Activated T-cell treated with anti-CD3 and anti-CD28 coated beads for 1 hour (primary cell): ENCODE measurements at regions not wholly inside any gene's neighbourhood (a gene's known extent, or its start where the extent isn't known, plus 50 kb on each side); places are given as distances from the start of the nearest gene placed in this dataset.
"Not testable (repeated sequence)": the region's sequence is repeated elsewhere in the genome, so short reads cannot be mapped to it uniquely, and the experiment has no call there.

Source experiments
- DNase-seq: peaks from one replicate; pipeline ENCODE4 v3.0.0-alpha.2; 2020; ENCODE audit warnings: low read depth

- DNase-seq = no peak
Observed at GRCh38 chr13:99774644-99775043, 196.9 kb downstream of the ZIC5 start.

GRCh38 chr13:99768986-99769385, 202.6 kb downstream of the ZIC5 start:
- DNase-seq = no peak

DNA sequence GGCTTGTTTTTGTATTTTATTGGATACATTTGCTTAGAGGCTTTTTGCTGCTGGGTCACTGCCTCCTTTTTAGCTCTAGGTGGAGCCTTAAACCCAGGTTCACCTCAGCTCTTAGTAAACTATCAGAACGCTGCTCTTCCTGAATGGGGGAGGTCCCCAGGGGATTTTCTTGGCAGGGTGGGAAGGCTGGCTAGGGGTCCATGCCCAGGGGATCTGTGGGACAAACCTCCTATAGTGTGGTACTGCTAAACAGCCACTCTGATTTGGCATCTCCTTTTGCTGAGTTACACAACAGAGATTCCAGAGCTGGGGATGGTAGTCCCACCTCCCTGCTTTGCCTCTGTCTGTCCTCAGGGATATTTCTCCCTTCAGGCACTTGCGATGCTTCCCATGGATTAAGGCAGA, 204.9 kb downstream of the ZIC5 start:
- no peak for DNase-seq

DNA sequence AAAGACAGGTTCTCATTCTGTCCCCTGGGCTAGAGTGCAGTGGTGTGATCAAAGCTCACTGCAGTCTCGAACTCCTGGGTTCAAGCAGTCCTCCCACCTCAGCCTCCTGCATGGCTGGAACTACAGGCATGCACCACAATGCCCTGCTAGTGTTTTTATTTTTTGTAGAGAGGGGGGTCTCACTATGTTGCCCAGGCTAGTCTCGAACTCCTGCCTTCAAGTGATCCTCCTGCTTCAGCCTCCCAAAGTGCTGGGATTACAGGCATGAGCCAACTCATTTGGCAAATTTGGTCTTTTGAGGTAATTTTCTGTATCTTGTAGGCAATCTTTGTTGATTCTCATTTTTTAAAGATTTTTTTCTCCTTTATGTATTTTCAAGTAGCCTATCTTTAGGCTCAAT, 205.7 kb downstream of the ZIC5 start:
- no peak for DNase-seq

DNA sequence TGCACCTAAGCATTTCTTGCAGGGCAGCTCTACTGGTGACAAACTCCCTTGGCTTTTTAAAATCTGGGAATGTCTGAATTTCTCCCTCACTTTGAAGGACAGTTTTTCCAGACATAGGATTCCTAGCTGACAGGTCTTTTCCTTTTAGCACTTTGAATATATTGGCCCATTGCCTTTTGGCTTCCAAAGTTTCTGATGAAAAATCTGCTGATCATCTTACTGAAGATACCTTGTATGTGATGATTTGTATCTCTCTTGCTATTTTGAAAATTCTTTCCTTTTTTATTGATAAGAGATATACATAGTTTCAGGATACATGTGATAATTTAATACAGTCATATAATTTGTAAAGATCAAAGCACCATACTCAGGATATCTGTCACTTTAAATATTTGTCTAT, 211.1 kb downstream of the ZIC5 start:
- no peak for DNase-seq

DNA sequence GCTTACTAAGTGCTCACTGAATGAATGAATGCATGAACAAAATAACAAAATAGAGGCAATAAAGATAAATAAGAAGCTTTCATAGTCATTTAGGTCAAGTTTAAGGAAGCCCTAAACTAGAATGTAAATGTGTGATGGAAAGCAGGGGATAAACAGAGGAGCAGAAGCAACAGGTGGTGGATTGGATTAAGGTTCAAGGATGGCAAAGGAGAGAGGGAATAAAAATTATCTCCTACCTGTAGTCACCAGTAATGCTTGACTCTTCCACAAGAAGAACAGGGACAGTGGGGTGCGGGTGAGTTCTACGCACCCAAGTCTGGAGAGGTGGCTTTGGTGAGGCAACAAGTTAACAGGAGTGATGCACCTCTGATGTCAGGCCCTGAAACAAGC, 212.4 kb downstream of the ZIC5 start:
- no peak for DNase-seq

- DNase-seq = no peak
Observed at GRCh38 chr13:99758460-99759162, 213.0 kb downstream of the ZIC5 start.

GRCh38 chr13:99757756-99758459, 213.7 kb downstream of the ZIC5 start:
- DNase-seq = no peak

DNA sequence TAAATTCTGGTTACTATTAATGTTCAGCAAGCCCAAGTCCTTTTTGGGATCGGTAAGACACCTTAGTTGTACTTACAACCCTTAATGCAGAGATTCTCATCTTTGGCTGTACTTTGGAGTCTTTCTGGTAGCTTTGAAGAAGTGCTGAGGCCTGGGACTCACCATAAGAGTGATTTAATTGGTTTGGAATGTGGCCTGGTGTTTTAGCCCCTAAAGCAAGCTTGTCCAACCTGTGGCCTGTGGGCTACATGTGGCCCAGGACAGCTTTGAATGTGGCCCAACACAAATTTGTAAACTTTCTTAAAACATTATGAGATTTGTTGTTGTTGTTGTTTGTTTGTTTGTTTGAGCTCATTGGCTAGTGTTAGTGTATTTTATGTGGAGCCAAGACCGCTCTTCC, 215.3 kb downstream of the ZIC5 start:
- no peak for DNase-seq

DNA sequence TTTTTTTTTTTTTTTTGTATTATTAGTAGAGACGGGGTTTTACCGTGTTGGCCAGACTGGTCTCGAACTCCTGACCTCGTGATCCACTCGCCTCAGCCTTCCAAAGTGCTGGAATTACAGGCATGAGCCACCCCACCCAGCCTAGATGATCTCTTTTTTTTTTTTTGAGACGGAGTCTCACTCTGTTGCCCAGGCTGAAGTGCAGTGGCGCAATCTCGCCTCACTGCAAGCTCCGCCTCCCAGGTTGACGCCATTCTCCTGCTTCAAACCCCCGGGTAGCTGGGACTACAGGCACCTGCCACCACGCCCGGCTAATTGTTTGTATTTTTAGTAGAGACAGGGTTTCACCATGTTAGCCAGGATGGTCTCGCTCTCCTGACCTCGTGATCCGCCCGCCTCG, 216.8 kb downstream of the ZIC5 start:
- DNase-seq = not testable (repeated sequence)

GRCh38 chr13:99752373-99752772, 219.2 kb downstream of the ZIC5 start:
- no peak for DNase-seq

DNA sequence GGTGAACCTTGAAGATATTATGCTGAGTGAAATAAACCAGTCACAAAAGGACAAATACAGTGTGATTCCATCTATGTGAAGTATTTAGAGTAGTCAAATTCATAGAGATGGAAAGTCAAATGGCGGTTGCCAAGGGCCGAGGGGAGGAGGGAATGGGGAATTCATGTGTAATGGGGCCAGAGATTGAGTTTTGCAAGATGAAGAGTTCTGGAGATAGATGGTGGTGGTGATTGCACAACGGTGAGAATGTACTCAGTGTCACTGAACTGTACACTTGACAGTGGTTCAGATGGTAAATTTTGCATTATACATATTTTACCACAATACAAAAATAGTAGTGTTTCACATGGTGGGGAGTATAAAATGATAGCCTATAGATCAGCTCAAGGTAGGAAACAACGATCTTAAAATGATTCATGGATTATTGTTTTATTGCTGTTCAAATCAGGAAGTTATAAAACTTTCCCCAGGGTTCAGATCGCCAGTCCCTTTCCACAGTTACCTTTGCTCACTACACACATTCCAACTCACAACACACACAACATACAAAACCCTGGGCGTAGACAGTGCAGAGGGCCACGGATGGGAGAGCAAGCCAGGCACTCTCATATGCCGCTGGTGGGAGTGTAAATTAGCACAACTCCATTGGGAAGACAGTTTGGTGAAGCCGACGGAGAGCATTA, 219.9 kb downstream of the ZIC5 start:
- no peak for DNase-seq

- no peak for DNase-seq
Observed at GRCh38 chr13:99750951-99751350, 220.6 kb downstream of the ZIC5 start.

- no peak for DNase-seq
Observed at GRCh38 chr13:99749271-99750019, 222.1 kb downstream of the ZIC5 start.

DNA sequence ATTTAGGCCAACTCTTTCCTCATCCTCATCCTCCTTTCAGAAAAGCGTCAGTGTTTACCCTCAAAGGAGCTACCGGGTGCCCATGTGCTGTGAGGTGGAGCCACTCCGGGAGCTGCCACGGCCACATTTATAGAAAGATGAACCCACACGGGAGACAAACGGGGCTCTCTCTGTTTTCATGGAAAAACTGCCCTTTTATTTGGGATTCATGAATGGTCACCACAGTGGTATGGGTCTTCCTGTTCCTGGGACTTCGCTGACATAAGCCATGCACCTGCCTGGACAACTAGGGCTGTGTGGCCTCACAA, 224.2 kb downstream of the ZIC5 start:
- no peak for DNase-seq

DNA sequence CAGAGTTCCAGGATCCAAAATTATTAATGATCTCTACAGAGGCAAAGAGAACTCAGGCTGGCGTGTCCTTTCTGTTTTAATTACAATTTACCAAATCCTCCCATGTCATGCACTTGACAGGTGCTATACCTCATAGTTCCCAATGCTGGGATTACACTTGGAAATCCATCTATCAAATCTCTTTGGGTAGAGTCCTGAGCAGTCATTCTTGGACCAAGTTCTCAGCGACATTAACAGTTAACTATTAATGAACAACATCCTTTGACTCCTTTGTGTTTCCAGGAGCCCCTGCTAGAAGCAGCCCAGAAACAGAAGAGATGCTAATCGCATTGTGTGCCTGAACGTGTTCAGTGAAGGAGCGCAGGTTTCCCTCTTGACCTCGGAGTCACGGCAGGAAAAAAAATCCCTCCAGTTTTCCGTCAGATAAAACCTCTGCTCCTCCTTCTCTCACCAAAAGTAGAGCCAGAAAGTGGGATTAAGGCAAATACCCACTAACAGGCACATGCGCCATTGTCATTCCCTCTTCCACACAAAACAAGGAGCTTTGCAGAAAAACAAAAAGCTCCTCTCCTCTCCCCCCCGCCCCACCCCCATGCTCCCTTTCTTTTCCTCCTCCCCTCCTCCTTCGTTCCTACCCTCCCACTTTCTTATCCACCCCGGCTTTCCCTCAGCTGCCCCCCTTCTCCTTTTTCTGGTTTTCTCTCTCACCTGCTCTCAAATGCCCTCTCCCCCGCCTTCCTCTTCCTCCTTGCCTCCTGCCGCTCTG, 224.7 kb downstream of the ZIC5 start:
- DNase-seq = no peak

DNA sequence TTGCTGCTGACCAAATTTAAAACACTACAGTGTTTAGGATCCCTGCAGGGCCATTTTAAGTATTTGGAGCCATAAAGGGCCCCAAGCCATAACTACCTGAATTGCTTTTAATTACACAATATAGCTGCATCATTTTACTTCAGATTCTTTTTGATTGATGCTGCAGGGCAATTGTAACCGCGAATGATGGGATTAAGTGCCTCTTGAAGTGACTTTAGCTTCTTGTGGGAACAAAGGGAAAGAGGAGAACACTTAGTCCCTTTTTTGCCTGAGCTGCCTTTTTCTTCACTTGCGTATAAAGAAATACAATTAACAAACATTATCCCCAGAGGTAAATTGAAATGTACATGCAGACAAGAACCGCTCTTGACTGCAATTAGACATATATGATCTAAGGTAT, 228.5 kb downstream of the ZIC5 start:
- no peak for DNase-seq

GRCh38 chr13:99741960-99742359, 229.6 kb downstream of the ZIC5 start:
- no peak for DNase-seq

DNA sequence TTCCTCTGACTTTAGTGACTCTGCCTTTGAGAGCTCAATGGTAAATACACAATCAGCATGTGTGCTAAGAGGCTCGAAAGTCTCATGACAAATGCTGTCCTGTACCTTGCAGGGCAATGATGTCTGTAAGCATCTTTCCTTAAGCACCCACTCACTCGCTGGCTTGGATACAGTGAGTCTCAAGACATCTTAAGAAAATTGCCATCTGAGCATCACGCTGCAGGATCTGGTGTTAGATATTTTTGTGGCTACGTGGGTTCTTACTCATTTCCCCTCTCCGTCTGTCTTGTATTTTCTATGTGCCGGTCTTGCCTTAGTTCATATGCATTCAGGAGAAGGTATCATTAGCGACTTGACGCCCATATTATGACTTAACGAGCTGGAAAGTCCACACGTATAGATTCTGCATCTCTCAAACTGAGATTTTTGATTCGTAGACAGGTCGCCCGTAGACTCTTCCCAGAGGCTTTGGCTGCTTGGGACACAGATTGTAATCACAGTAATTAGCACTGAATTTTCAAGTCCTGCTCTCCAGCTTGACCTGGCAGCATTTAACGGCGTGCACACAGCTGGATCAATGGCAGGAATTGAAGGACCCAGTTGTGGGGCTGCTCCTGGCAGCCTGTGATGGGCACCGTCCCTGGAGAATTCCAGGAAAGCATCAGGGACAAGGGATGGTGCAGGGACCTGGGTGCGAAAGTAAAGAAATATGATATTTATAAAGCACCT, 231.2 kb downstream of the ZIC5 start:
- DNase-seq = no peak

DNA sequence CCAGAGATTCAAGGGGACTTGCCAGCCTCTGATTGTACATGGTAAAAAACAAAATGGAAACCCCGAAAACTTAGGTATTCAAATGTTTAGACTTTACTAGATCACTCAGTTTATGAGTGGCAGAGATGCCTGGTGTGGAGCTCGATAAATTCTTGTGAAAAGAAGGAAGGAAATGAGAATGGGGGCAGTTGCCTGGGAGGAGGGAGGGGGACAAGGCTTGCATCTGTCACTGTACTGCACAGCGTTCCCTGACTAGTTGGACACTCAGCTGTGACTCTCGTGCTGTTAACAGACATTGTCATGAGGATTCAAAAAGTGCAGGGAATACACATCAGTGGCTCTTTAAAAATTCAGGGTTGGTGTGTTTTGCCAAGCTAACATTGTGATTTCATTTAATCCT, 232.9 kb downstream of the ZIC5 start:
- no peak for DNase-seq

DNA sequence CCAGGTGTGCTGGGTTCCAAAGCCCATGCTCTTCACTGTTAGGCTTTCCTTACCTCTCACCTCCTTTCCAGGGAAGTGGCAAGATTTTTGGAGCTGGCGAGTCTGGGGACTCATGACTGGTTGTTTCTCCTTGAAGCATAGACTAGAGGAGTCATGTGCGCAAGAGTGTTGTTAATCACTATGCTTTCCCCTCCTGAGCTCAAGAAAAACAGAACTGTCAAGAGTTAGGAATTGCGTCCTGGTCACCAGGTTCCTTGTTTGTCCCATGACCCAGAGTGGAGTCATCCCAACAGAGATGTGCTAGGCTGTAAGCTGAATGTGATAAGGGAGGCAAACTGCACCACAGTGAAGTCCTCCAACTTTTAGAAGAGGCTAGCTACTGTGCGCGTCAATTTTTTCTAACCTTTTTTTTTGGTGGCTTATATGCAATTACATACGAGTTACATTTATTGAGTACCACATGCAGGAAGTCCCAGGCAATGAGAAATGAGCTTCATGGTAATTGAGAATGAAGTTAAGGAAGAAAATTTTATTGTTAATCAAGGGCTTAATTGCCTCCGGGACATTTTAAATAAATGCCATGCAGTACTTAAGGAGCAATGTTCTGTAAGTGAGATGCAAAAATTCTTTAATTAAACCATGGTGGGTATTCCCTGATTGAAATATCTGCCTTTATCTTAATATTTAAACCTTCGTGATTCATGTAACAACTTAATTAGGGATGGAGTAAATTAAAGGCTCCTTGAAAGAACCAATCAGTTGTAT, 233.9 kb downstream of the ZIC5 start:
- no peak for DNase-seq
